ENCODE measurements at regions not wholly inside any gene's neighbourhood (a gene's known extent, or its start where the extent isn't known, plus 50 kb on each side); places are given as distances from the start of the nearest gene placed in this dataset.
"Not testable (repeated sequence)": the region's sequence is repeated elsewhere in the genome, so short reads cannot be mapped to it uniquely, and the experiment has no call there.

DNA sequence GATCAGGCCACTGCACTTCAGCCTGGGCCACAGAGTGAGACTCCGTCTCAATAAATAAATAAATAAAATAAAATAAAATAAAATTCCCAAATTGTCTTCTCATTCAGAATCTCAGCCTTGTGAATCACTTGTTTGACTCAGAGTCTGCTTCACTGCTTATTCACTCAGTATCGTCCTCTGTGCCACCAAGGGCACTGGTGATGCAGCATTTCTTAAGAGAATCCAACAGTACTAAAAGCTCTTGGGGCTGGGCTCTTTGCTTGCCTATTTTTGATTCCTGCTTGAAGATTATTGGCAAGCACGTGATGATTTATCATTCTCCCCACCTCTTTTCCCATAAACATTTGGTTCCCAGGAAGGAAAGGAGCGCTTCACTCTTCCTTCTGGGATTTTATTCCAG, 54.8 kb upstream of the HMGB1 start:
- no peak for DNase-seq

DNA sequence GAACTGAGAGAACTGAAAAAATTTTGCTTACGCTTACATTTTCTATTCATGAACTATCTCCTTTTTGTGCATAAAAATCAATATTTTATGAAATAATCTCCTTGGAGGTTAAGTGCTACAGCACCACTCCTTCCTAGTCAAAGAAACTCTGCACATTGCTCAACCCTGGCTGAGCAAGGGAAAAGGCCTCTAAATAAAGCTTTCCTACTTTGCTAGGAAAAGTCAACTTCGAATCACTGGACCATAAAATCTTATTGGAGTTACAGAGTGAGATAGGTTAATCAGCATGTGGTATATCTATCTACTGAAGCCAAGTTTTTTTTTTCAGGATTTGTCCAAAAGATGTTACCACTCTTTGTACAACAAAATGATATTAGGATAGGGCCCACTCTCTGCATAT, 57.5 kb upstream of the HMGB1 start:
- DNase-seq = no peak

DNA sequence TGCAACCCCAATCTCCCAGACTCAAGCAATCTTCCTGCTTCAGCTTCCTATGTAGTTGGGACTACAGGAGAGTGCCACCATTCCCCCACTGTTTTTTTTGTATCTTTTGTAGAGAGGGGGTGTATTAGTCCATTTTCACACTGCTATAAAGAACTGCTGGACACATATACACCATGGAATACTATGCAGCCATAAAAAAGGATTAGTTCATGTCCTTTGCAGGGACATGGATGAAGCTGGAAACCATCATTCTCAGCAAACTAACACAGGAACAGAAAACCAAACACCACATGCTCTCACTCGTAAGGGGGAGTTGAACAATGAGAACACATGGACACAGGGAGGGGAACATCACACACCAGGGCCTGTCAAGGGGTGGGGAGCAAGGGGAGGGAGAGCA, 58.1 kb upstream of the HMGB1 start:
- DNase-seq = not testable (repeated sequence)

- not testable (repeated sequence) for DNase-seq
Measured at GRCh38 chr13:30525212-30525611, 59.5 kb upstream of the HMGB1 start.

- no peak for DNase-seq
Measured at GRCh38 chr13:30526612-30527495, 61.1 kb upstream of the HMGB1 start.

DNA sequence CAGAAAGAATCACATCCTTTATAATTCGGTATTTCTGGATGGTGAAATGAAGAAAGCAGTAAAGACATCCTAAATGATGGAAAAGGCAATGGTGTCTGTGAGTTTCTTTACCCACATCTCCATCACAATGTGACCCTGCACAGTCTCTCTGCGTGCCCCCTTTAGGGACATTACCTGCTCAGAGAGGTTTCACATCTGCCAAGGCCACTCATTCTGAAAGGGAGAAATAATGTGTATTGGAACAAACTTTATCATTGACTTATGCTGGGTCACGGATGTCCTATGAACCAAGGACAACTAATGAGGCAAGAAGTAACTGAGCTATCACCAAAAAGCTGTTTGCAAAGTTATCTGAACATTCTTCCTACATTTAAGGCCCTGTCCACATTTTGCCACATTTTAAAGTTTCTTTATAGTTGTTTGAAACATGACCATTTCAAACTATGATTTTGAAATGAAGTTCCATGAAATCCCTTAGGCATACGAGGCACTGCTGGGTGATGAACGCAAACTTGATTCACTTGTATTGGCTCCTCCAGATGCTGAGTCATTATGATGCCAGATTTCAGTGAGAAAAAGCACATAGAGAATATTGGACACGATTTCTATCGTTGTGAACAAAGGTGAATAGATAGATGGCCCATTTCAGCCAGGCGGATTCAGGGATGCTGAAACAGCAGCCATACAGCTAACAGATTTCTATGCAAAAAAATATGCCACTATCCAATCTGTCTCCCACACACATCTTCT, 63.5 kb upstream of the HMGB1 start:
- no peak for DNase-seq

DNA sequence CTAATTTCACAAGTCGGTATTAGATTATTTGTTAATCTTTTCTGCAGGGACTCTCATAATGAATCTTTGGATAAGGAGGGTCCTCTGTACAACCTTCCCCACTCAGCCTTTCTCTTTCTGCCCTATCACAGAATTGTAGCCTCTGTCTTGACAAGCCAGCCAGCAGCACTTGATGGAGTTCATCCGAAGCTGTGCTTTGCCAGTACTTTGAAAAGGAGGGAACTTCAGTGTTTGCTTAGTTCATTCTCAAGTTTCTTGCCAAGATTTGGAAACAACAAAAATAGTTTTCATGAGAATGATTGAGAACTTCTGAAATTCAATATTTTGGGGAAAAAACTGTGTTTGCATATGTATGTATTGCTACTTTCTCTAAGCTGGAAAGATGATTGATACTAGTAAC, 69.3 kb upstream of the HMGB1 start:
- no peak for DNase-seq

- DNase-seq = no peak
Measured at GRCh38 chr13:30545320-30545719, 72.4 kb upstream of the USPL1 start.

DNA sequence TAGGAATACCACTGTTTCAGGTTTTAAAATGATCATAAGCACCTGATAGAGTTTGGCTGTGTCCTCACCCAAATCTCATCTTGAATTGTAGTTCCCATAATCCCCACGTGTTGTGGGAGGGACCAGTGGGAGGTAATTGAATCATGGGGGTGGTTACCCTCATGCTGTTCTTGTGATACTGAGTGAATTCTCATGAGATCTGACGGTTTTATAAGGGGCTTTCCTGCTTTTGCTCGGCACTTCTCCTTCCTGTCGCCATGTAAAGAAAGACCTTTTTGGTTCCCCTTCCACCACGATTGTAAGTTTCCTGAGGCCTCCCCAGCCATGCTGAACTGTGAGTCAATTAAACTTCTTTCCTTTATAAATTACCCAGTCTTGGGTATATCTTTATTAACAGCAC, 69.7 kb upstream of the USPL1 start:
- peak in 1 of 2 donors; percentile 11 for DNase-seq

GRCh38 chr13:30551189-30551588, 66.5 kb upstream of the USPL1 start:
- peak in 1 of 2 donors; percentile 61 for DNase-seq

DNA sequence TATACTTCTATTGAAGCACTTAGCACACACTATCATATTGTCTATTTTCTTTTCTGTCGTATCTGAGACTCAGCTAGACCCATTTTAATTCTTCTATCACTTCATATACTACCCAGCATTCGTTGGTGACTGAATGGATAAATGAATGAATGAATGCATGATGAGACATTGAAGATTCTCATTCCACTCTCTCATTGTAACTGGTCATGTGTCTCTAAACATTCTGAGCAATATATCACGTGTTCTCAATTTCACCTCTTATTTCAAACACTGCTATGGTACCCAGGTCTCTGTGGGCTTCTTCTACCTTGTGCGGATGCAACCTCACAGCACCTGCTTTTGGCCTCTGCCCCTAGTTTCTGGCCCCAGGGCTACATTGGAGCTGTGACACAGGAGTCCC, 65.2 kb upstream of the USPL1 start:
- DNase-seq = no peak

- no peak for DNase-seq
Measured at GRCh38 chr13:30559274-30559673, 58.4 kb upstream of the USPL1 start.

DNA sequence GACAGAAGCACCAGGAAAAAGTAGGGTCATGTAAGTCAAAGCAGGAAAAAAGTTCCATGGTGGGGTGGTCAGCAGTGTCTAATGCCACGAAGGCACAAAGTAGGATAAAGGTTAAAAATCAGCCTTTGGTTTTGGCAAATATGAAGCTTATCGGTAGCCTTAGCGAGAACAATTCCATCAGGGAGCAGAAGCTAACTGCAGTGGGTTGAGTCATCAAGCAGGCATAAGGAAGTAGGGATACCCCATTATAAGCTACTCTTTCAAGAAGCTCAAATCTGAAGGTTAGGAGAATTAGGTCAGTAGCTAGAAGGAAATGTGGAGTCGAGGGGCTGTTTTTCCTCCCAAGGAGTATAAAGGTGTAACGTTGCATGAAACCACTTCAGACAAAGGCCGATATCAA, 57.5 kb upstream of the USPL1 start:
- no peak for DNase-seq

DNA sequence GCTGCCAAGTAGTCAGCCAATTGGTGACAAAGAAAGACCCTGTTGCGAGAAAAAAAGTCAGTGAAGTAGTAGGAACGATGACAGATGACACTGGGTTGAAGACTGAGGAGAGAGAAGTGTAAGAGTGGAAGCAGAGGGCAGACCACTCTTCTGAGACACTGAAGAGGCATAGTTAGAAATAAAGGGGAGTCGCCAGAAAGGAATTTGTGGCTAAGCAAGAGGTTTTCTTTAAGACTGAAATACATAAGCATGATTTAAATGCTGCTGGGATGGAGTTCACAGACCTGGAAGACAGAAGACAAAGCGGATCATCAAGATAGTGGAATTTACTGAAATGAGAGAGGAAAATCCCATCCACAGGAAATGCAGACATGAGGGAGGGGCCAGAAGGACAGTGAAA, 56.2 kb upstream of the USPL1 start:
- no peak for DNase-seq

GRCh38 chr13:30564489-30564888, 53.2 kb upstream of the USPL1 start:
- DNase-seq = no peak

DNA sequence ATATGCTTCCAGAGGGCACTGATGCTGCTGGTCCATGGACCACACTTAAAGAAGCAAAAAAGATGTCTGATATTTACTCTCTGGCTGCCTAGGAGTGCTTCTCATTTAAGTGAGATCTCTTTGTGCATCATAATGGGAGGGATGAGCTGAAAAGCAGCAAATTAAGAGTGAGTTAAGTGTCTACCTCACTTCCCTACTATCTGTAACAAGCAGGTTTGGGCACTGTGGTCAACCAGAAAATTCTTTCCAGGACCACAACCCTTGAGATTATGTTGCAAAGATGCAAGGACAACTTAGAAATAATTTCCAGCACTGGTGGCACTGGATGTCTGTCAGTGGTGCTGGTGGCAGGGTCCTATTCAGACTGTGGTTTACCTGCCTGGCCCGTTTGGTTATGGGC, 52.1 kb upstream of the USPL1 start:
- DNase-seq = no peak

GRCh38 chr13:30567072-30567471, 50.6 kb upstream of the USPL1 start:
- DNase-seq = no peak
